Spleen (tissue), 11 donors: ENCODE measurements at regions not wholly inside any gene's neighbourhood (a gene's known extent, or its start where the extent isn't known, plus 50 kb on each side); places are given as distances from the start of the nearest gene placed in this dataset.

Experiments
- DNase-seq: peaks from one replicate; pipeline ENCODE4 v3.0.0-alpha.2; 2020
- H3K27ac ChIP-seq, 8 donors: fragments of 200-600 bp; sonication (generic) in 7 of 8; 1 replicate in 4 of 8; 2 replicates in 4 of 8; pipeline versions ENCODE4 v1.5.0 to v1.8.0; 2016 to 2021; ENCODE audit warnings: inconsistent platforms in 4 of 8, mild to moderate bottlenecking in 4 of 8, moderate library complexity in 1 of 8
- H3K27me3 ChIP-seq, 7 donors: fragments of 200-600 bp; sonication (generic) in 6 of 7; replicated peaks in 1 of 7; 1 replicate in 4 of 7; 2 replicates in 3 of 7; pipeline versions ENCODE4 v1.5.0 to v1.8.0; 2016 to 2021; ENCODE audit warnings: inconsistent platforms in 3 of 7, mild to moderate bottlenecking in 1 of 7
- H3K36me3 ChIP-seq, 6 donors: fragments of 200-600 bp; sonication (generic) in 5 of 6; 1 replicate in 4 of 6; 2 replicates in 2 of 6; pipeline versions ENCODE4 v1.5.0 to v1.8.0; 2016 to 2021; ENCODE audit warnings: inconsistent platforms in 2 of 6
- H3K4me1 ChIP-seq, 6 donors: fragments of 200-600 bp; sonication (generic) in 5 of 6; 1 replicate in 3 of 6; 2 replicates in 3 of 6; pipeline versions ENCODE4 v1.5.0 to v1.8.0; 2016 to 2021; ENCODE audit warnings: inconsistent platforms in 3 of 6
- H3K4me3 ChIP-seq, 8 donors: fragments of 200-600 bp; sonication (generic) in 7 of 8; 1 replicate in 4 of 8; 2 replicates in 4 of 8; pipeline versions ENCODE4 v1.5.0 to v1.8.0; 2016 to 2021; ENCODE audit warnings: inconsistent platforms in 4 of 8, mild to moderate bottlenecking in 4 of 8, moderate library complexity in 2 of 8
- H3K9me3 ChIP-seq, 8 donors: fragments of 200-600 bp; sonication (generic) in 7 of 8; 1 replicate in 4 of 8; 2 replicates in 4 of 8; pipeline versions ENCODE4 v1.5.0 to v1.8.0; 2016 to 2021; ENCODE audit warnings: inconsistent platforms in 4 of 8
- CTCF ChIP-seq, 11 experiments: fragments of 200-600 bp in 7 of 11; fragments of 450-650 bp in 4 of 11; sonication (generic) in 4 of 11; IDR thresholded peaks in 8 of 11; conservative IDR thresholded peaks in 3 of 11; 1 replicate in 7 of 11; 2 replicates in 4 of 11; pipeline versions ENCODE4 v1.4.0 to v1.8.0; 2016 to 2021; ENCODE audit warnings: antibody characterized with exemption in 11 of 11, inconsistent platforms in 4 of 11, mild to moderate bottlenecking in 1 of 11
- POLR2A ChIP-seq, 3 donors: fragments of 450-650 bp; IDR thresholded peaks; one replicate each; pipeline ENCODE4 v1.5.1; 2017; ENCODE audit warnings: antibody characterized with exemption in 3 of 3, mild to moderate bottlenecking in 1 of 3
- POLR2AphosphoS5 ChIP-seq, 3 donors: sonication (generic); formaldehyde crosslinking; IDR thresholded peaks; one replicate each; pipeline ENCODE4 v1.5.1; 2017; ENCODE audit warnings: antibody characterized with exemption in 3 of 3
- WGBS, 5 donors: extraction: QIAGEN DNeasy Blood & Tissue Kit in 3 of 5; methylation state at CpG; one replicate each; pipeline versions ENCODE4 v1.1.5 to v1.1.7; 2013 to 2018; 5-methylcytosine and 5-hydroxymethylcytosine counted together
- intact Hi-C: fragments of 100-400 bp; cut with DNase I; formaldehyde crosslinking; loops from one replicate; pipeline ENCODE4 v1.15.0; 2023; ENCODE audit warnings: low total_unique reads
- donor health status: healthy with polysubstance abuse.
- donor health status: DM: no; HTN: no; CAD: no; lungs with moderate emphysema.
- donor health status: DM: no; HTN: no; CAD: no.
- donor health status: Bipolar disorder and iron deficiency.
- donor health status: healthy.
- donor health status: DM: no; HTN: no; CAD: no.
- donor health status: DM: yes; HTN: yes; CAD: no.

- intact Hi-C loops, result no loop called here
- Histone ChIP-seq H3K36me3 (no peaks in the 10 kb centered on the region), H3K27me3 (no peaks in the 10 kb centered on the region), H3K4me3 (no peak overlapping the region), H3K9me3 (no peaks in the 10 kb centered on the region), H3K27ac (no peak overlapping the region), H3K4me1 (no peaks in the 10 kb centered on the region)
- 74 to 85% (median 80%) methylated on average over 5 of the region's 5 CpGs for WGBS, 5 donors
- TF ChIP-seq CTCF (IDR thresholded peaks at IDR 0.05 in 8 of 11, conservative IDR thresholded peaks at IDR 0.05 in 3 of 11), result no peak
- no peak for TF ChIP-seq POLR2AphosphoS5 (IDR thresholded peaks at IDR 0.05)
- TF ChIP-seq POLR2A (IDR thresholded peaks at IDR 0.05), result no peak
- DNase-seq, result no peak
Measured at GRCh38 chr5:5592541-5592940, 170.1 kb downstream of the ICE1 start.

- Histone ChIP-seq H3K27me3 (no peaks in the 10 kb centered on the region), H3K4me3 (no peak overlapping the region), H3K36me3 (no peaks in the 10 kb centered on the region), H3K9me3 (no peaks in the 10 kb centered on the region), H3K4me1 (no peaks in the 10 kb centered on the region), H3K27ac (no peak overlapping the region)
- 79 to 84% (median 81%) methylated on average over 6 of the region's 6 CpGs for WGBS, 5 donors
- intact Hi-C loops, result no loop called here
- DNase-seq, result no peak
- no peak for TF ChIP-seq POLR2A (IDR thresholded peaks at IDR 0.05)
- no peak for TF ChIP-seq CTCF (IDR thresholded peaks at IDR 0.05 in 8 of 11, conservative IDR thresholded peaks at IDR 0.05 in 3 of 11)
- TF ChIP-seq POLR2AphosphoS5 (IDR thresholded peaks at IDR 0.05), result no peak
Measured at GRCh38 chr5:5591567-5591966, 169.1 kb downstream of the ICE1 start.

DNA sequence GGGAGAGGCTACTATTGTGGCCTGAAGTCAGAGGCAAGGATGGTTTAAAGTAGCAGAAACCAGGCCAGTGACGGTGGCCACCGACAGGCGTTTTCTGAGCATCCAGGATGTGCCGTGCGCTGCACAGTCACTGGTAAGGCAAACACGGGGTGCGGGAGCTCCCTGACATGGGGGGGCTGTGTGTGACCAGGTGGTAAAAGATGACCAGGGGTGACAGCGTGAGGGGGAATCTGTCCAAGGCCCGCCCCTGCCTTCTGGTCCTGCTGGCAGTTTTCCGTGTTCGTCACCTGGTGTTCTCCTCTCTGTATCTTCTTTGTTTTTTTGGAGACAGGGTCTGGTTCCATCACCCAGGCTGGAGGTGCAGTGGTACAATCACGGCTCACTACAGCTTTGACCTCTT, 167.4 kb downstream of the ICE1 start:
- Histone ChIP-seq H3K4me1 (no peaks in the 10 kb centered on the region), H3K36me3 (no peaks in the 10 kb centered on the region), H3K27ac (no peak overlapping the region), H3K27me3 (no peaks in the 10 kb centered on the region), H3K4me3 (no peak overlapping the region), H3K9me3 (no peaks in the 10 kb centered on the region)
- DNase-seq, result no peak
- intact Hi-C loops, result no loop called here
- 90 to 95% (median 93%) methylated on average over 12 of the region's 12 CpGs for WGBS, 5 donors
- TF ChIP-seq POLR2AphosphoS5 (IDR thresholded peaks at IDR 0.05) (no peak), POLR2A (IDR thresholded peaks at IDR 0.05) (no peak), CTCF (IDR thresholded peaks at IDR 0.05 in 8 of 11, conservative IDR thresholded peaks at IDR 0.05 in 3 of 11) (no peak)

DNA sequence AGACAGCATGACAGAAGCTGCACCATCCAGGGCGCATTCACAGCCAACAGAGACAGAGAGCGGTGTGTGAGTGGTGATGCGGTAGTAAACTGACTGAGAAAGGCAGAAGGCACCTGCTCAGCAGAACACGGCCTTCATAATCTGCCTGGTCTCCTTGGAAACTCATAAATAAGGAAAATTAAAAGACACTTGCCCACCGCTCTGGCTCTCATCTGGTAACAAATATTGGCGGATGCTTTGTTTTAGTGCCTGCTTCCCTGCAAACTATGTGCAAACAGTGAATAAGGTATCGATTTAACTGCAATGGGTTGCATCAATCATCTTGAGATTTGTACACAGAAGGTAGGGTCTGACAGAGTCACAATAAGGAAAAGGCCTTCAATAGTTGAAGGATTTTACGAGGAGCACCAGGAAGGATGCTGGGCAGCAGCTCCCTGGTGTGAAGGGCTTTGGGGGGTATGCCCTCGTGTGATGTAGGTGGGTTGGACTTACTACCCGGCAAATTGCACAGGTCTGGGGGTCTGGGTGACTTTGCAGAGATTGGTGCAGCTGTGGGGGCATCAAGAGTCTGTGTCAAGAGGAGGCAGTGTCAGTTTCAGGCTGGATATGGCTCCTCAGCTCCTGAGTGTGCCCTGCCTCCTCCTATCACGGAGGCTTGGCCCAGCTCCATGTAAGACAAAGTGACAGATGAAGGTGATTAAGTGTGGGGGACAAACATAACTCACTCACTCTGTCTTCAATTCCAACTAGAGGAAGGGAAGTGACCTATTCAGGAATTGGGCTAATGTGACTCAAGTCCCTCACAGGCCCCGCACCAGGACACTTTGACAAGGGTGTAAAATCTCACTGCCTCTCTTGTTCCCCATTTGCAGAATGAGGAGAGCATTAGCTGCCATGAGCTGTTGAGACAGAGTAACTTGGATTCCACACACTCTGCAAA, 166.7 kb downstream of the ICE1 start:
- no peaks in the 10 kb centered on the region for H3K4me1 ChIP-seq
- intact Hi-C loops, result no loop called here
- DNase-seq, result no peak
- TF ChIP-seq POLR2AphosphoS5 (IDR thresholded peaks at IDR 0.05) (no peak), CTCF (IDR thresholded peaks at IDR 0.05 in 8 of 11, conservative IDR thresholded peaks at IDR 0.05 in 3 of 11) (no peak), POLR2A (IDR thresholded peaks at IDR 0.05) (no peak)
- 76 to 82% (median 80%) methylated on average over 11 to 12 of the region's 12 CpGs for WGBS, 5 donors
- no peak overlapping the region for H3K4me3 ChIP-seq
- H3K27me3 ChIP-seq, result no peaks in the 10 kb centered on the region
- H3K36me3 ChIP-seq, result no peaks in the 10 kb centered on the region
- no peaks in the 10 kb centered on the region for H3K9me3 ChIP-seq
- H3K27ac ChIP-seq, result no peak overlapping the region
